ENCODE measurements at regions not wholly inside any gene's neighbourhood (a gene's known extent, or its start where the extent isn't known, plus 50 kb on each side); places are given as distances from the start of the nearest gene placed in this dataset.
"Not testable (repeated sequence)": the region's sequence is repeated elsewhere in the genome, so short reads cannot be mapped to it uniquely, and the experiment has no call there.

GRCh38 chr13:79870766-79871165 lies 389.8 kb downstream of the NDFIP2 start:
- DNase-seq (ENCODE audit: low spot score): no peak

- DNase-seq (ENCODE audit: low spot score): peak; percentile 5
Measured at GRCh38 chr13:79870123-79870522, 389.2 kb downstream of the NDFIP2 start.

- DNase-seq (ENCODE audit: low spot score): no peak
Measured at GRCh38 chr13:79869326-79869725, 388.4 kb downstream of the NDFIP2 start.

GRCh38 chr13:79867254-79867653 lies 386.3 kb downstream of the NDFIP2 start:
- no peak for DNase-seq (ENCODE audit: low spot score)

- DNase-seq (ENCODE audit: low spot score): no peak
Measured at GRCh38 chr13:79866436-79866835, 385.5 kb downstream of the NDFIP2 start.

- DNase-seq (ENCODE audit: low spot score): no peak
Measured at GRCh38 chr13:79862515-79862914, 381.6 kb downstream of the NDFIP2 start.

GRCh38 chr13:79861731-79862130 lies 380.8 kb downstream of the NDFIP2 start:
- no peak for DNase-seq (ENCODE audit: low spot score)

GRCh38 chr13:79860791-79861190 lies 379.8 kb downstream of the NDFIP2 start:
- no peak for DNase-seq (ENCODE audit: low spot score)

GRCh38 chr13:79859756-79860155 lies 378.8 kb downstream of the NDFIP2 start:
- no peak for DNase-seq (ENCODE audit: low spot score)

GRCh38 chr13:79853251-79853650 lies 372.3 kb downstream of the NDFIP2 start:
- no peak for DNase-seq (ENCODE audit: low spot score)

GRCh38 chr13:79851318-79851717 lies 370.4 kb downstream of the NDFIP2 start:
- DNase-seq (ENCODE audit: low spot score): no peak

GRCh38 chr13:79847882-79848592 lies 367.1 kb downstream of the NDFIP2 start:
- no peak for DNase-seq (ENCODE audit: low spot score)

GRCh38 chr13:79846386-79846785 lies 365.4 kb downstream of the NDFIP2 start:
- DNase-seq (ENCODE audit: low spot score): no peak

GRCh38 chr13:79837741-79838450 lies 356.9 kb downstream of the NDFIP2 start:
- peak; percentile 36 for DNase-seq (ENCODE audit: low spot score)

GRCh38 chr13:79836121-79836520 lies 355.2 kb downstream of the NDFIP2 start:
- DNase-seq (ENCODE audit: low spot score): not testable (repeated sequence)

- DNase-seq (ENCODE audit: low spot score): no peak
Measured at GRCh38 chr13:79834876-79835275, 353.9 kb downstream of the NDFIP2 start.

- no peak for DNase-seq (ENCODE audit: low spot score)
Measured at GRCh38 chr13:79833991-79834390, 353.0 kb downstream of the NDFIP2 start.

GRCh38 chr13:79831556-79831955 lies 350.6 kb downstream of the NDFIP2 start:
- DNase-seq (ENCODE audit: low spot score): no peak

- no peak for DNase-seq (ENCODE audit: low spot score)
Measured at GRCh38 chr13:79830945-79831344, 350.0 kb downstream of the NDFIP2 start.

GRCh38 chr13:79830426-79830825 lies 349.5 kb downstream of the NDFIP2 start:
- DNase-seq (ENCODE audit: low spot score): no peak

GRCh38 chr13:79829880-79830279 lies 348.9 kb downstream of the NDFIP2 start:
- no peak for DNase-seq (ENCODE audit: low spot score)

- no peak for DNase-seq (ENCODE audit: low spot score)
Measured at GRCh38 chr13:79825959-79826358, 345.0 kb downstream of the NDFIP2 start.

- DNase-seq (ENCODE audit: low spot score): no peak
Measured at GRCh38 chr13:79815041-79815440, 334.1 kb downstream of the NDFIP2 start.
